NOMO-1 treated with DMSO at 0.1 percent for 48 hours (cell line): ENCODE measurements at regions not wholly inside any gene's neighbourhood (a gene's known extent, or its start where the extent isn't known, plus 50 kb on each side); places are given as distances from the start of the nearest gene placed in this dataset.
A peak's percentile ranks its signal among the peaks of the same experiment; 100 is the strongest.
"Not testable (repeated sequence)": the region's sequence is repeated elsewhere in the genome, so short reads cannot be mapped to it uniquely, and the experiment has no call there.

Experiments used
- DNase-seq: peaks from one replicate; lab custom pipeline; 2025; ENCODE audit not compliant: unreplicated experiment; lab: John Stamatoyannopoulos, UW

DNA sequence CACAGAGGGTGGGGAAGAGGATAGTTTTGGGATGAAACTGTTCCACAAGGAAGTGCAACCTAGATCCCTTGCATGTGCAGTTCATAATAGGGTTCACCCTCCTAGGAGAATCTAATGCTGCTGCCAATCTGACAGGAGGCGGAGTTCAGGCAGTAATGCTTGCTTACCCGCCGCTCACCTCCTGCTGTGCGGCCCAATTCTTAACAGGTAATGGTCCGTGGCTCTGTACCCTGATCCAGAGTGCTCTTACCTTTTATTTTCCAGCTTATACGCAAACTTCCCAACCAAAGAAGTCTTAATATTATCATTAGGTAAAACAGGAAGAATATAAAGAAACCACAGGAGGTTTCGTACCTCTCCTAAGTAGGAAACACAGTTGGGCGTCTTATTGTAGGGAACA is 82.7 kb upstream of the CD302 start:
- no peak for DNase-seq

DNA sequence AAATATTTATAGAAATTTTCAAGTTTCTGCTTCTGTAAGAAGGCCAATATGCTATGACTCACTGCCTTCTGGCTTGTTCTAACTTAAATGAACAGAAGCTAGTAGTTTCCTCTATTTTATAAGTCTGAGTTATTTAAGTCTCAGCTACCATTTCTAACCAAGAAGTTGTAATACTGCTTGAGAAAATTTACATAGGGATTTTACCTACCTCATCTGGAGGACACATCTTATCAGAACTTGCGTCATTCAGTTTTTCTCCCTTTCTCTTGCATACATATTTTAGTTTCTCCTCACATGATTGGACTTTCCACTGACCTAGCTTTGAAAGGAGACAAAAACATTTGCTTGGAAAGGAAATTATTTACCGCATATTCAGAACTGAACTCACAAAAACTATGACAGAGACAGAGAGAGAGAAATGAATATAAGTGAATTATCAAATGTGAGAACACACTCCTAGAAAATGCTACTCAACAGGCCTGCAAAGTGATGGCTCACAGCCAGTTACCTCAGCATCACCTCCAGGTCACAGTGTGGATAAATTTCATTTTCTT is 81.1 kb upstream of the CD302 start:
- no peak for DNase-seq

DNA sequence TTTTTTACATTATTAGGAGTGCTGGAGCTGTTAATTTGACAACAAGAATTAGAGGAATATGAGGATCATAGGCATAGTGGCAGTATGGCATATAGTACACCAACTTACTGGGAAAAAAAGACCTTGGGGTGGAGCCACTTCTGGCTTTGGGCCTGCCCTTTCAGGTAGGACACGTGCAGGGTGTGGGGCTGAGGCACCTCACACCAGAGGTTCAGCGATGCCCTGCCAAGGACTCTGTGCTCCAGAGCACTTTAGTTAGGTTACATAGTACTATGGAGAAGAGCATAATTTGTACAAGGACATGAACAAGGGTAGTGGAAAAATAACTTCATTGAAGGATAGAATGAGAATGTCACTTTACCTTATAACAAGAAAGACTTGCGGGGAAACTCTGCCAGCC is 77.1 kb upstream of the CD302 start:
- DNase-seq = no peak

DNA sequence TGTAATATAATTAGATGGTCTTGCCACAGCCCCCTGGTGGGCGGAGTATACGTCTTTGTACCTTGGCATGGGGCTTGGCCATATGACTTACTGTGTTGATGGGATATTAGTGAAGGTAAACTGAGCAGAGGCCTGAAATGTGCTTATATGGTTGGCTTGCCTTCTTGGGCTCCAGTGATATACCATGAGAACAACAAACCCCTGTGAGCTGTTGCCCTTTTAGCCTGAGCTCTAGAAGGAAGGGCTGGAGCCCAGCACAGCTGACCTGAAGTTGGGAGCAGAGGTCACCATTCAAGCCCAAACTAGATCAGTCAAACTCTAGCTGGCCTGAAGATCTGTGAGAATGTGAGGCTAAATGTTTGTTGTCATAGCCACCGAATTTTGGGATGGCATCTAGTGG is 75.2 kb upstream of the CD302 start:
- peak; percentile 64 for DNase-seq

DNA sequence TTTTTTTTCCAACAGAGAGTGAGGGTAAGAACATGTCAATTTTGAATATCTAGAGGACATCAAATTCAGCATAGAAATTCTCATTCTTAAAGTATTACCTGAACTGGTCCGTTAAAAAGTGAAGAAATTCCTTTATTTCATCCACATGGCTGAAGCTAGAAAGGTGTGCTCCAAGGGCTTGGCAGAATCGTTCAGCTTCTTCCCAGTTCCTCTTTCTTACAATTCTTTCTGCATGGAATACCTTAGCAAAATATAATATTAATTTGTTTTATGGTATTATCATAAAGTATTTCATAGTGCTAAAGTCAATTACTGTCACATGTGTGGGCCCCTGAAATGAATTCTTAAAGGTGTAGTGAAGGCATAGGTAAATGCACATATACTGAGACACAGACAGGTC is 74.3 kb upstream of the CD302 start:
- DNase-seq = no peak

DNA sequence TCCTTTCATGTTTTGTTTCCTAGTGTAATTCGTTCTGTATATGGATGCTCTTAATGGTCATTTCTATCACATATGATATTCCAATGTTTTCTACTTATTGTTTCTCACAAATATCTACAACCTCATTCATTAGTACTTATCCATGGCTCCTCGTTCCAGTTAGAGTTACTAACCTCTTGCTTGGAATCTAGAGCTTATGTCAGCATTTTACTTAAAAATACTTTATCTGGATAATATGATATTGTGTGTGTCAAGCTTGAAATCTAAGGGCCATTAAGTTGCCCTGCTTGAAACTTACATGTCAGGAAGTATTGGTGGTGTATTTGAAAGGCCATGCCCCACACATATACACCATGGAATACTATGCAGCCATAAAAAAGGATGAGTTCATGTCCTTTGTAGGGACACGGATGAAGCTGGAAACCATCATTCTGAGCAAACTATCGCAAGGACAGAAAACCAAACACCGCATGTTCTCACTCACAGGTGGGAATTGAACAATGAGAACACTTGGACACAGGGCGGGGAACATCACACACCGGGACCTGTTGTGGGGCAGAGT is 70.7 kb upstream of the CD302 start:
- DNase-seq = not testable (repeated sequence)

DNA sequence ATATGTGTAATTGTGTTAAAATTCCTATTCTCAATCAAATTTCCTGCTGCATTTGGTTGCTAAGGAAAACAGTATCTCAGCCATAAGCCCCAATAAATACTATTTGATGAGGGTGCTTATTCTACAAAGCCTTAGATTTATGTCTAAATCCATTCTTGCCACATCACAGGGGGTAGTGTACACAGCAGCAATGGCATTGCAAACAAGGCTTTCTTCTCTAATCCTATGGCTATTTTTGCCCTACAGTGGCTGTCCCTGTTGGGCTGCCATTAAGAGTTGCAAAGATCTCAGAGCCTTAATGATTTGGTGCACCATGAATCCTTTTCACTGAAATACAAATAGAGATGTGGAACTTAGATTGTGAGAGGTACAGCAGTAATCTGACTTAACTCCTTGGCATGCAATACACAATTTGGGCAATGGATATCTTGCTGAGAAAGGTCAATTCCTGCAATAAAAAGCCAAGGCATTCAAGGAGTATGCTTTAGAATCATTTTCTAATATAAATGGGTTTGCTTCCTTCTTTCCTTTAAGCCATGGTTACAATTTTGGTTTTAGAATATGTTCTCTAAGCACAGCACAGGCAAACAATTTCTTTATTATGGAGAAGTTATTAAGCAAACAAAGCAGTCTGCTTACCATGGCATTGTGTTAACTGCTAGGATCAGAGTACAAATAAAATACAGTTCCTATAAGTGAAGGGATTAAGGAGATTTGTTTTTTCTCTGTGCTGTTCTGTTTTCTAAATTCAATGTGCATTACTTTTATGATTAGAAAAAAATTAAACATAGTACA is 69.8 kb upstream of the CD302 start:
- no peak for DNase-seq

DNA sequence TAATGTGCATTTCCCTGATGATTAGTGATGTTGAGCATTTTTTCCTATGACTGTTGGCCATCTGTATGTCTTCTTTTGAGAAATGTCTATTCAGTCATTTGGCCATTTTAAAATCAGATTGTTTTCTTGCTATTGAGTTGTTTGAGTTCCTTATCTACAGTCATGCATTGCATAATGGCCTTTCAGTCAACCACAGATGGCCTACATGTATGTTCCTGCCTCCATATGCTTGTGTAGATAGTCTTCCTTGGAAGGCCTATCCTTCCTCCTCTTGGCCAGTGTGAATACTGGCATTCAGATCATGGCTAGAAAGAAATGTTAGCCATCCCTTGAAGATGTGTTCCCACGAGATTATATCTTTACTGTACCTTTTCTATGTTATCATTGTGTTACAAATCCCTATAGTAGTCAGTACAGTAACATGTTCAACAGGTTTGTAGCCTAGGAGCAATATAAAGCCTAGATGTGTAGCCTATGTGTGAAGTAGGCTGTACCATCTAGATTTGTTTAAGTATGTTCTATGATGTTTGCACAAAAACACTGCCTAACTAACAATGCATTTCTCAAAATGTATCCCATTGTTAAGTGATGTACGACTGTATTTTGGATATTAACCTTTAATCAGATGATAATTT is 65.6 kb upstream of the CD302 start:
- no peak for DNase-seq

DNA sequence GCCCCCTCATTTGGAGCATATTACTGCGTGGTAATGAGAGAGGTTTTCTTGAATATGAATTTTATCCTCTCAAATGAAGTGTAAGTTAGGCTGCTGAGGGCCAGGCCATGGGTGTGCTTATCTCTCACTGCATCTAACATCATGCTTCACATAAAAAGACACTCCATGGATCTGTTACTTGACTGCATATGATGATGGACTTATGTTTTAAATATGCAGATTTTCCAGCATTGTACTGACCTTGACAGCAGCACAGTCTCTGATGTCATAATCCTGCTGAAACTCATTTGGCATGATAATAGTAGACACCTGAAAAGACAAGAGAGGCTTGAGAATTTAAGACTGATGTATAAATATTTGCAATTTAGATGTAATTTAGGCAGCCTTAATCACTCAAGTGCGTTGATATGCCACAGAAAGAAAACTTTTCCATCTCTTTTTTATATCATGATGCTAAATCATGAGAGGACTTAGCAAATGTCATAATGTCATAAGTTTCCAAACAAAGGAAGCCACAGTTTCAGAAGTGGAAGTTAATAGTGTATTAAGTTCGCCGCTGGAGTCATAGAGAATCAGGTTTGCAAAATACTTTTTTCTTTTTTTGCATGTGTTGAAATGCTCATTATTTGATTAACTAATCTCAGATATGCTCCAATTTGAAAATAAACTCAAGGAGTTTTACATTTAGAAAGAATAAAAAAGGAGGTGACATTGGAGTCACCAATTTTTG is 62.7 kb upstream of the CD302 start:
- no peak for DNase-seq

DNA sequence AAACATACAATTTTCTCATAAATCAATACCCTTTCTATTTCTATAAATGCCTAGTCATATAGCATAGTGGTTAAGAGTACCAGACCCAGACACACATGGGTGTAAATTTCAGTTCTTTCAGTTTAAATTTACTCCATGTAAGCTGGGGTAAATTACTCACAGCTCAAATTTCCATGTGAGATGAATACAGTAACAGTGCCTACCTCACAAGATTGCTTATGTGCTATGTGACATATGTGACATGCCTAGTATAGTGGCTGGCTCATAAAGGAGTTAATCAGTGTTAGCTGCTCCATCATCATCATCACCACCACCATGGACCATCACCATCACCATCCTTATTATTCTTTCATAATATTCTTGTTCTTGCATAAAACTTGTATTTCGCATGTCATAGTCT is 61.6 kb upstream of the CD302 start:
- DNase-seq = no peak

DNA sequence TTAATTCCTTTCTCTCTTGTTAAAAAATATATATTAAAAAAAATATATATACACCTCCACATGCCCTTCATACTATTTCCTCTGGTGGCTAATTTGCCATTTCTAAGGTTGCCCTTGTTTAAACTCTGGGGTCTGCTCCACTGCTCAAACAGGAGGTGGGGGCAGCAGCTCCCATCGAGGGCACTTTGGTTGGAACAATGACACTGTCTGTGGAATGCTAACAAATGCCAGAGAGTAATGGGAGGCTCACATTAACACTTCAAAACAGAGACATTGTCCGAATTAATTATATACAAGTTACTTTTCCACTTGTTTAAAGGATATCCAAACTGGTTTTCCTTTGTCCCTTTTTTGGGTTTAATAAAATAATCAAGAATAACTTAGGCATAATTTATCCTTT is 58.8 kb upstream of the CD302 start:
- DNase-seq = no peak

DNA sequence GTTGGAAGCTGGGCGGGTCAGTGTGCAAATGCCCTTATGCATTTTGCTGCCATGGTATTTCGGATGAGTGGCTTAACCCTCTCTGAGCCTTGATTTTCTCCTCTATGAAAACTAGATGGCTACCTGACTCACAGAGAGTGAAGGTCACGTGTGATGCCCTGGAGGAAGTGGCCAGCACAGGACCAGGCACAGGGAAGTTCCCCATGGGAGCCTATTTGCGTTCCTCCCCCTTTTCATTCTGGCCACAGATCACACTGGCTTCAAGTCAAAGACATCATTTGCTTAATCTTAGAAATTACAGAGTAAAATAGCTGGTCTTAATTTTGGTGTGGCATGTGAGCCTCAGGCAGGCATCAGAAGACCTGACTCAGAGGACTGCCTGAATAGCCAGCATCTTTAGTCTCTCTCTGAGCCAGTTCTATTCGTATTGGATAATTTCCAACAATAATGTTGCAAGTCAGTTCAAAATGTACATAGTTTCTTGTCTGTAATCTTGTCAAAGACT is 57.6 kb upstream of the CD302 start:
- DNase-seq = no peak

DNA sequence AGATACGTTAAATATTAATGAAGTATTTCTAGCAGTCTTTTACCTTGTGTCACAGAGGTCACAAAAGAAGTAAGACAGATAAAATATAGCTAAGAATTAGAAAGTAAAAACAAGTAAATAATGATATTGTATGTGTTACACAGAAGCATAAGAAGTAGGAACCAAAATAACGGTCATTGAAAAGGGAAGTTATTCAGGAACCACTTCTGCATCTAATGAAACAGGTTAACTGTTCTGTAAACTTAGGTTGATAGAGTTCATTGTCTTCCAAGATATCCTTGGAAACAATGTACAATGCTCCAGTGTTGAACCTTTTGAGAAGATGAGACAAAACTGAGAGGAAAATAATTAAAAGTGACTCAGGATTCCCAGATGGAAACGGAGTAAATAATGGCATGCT is 57.1 kb upstream of the CD302 start:
- DNase-seq = peak; percentile 9

DNA sequence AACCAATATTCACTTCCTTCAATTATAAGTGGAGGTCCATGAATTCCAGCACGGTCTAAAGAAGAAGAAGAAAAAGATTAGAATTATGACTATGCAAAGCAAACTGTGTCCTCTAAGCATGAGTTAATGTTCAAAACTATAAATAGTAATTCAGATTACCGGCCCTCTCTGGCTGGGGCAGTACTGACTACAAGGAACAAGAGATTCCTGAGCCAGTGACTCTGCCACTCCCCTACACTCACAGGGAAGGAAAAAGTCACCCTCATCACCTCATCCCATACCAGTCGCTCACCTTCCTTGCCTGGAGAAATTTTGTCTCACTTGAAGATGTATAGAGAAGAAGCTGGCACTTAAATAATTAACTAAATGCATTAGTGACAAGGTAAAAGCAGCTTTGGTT is 56.5 kb upstream of the CD302 start:
- DNase-seq = no peak

DNA sequence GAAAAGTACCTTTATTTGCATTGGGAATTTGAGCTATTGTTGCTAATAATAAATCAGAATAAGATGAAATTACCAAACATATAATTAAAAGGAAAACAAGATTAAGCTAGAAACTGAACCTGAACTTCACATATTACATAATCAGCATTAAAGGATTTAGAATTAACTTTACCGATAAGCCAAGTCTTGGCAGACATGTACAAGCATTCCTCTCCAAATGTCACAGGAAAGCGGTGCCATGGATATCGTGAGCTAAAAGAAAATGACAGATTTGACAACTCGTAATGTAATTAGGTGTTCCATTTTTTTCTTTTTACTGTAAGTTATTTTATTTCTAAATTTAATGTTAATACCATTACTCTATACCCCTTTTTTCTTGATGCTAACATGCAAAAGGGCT is 55.1 kb upstream of the CD302 start:
- DNase-seq = no peak

DNA sequence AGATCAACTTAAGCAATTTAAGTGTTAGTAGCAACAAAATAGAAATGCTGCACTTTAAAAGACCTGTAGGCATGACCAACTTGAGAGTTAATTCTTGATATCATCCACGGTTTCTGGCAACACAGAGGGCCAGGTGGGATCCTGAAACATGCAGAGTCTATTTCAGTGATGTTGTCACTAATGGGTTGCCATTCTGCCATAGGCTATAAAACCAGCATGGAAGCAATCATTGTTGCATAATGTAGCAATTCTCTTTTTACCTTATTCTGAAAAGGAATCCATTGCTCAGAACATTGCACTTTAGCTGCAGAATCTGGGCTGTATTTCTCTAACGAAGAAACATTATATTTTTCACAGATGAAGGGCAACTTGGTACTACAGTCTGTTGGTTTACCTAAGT is 53.9 kb upstream of the CD302 start:
- no peak for DNase-seq

DNA sequence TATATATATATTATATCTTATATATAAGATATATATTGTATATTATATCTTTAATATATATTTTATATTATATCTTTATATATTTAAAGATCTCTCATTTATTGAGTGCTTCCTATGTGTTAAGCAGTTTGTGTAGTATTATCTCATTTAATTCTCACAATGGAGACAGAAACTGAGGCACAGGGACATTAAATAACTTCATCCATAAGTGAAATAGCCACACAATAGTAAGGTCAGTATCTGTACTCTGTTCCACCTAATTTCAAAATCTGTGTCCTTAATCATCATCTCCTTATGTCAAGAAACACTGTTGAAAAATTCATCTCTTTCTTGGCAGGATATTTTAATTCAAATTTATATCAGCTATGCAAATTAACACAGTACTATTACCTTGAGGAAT is 52.8 kb upstream of the CD302 start:
- DNase-seq = no peak

DNA sequence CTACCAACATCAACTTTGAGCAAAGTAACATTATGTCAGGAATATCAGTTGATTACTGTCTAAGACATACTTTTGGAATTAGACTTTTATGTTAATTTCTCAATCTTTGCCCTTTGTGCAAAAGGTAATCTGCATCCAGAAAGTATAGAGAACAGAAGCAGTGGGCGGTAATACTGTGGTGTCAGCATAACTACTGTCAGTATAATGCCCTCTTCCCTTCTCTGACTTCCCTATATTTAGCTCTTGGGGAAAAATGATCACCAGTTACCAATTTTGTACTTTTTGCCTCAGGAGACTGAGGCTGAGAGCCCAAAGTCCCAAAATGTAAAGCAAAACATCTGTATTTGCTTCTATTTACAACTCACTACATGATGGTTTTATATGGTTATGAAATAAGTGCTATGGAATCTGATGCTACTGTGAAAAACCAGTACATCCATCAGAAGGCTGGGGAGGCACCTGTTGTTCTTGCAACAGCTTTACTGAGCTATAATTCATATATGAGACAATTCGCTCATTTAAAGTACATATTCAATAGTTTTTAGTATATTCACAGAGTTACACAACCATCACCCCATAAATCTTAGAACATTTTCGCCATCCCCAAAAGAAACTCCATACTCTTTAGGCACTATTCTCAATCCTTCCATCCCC is 51.3 kb upstream of the CD302 start:
- DNase-seq = no peak
